Uterus (tissue), 3 donors: ENCODE measurements at regions not wholly inside any gene's neighbourhood (a gene's known extent, or its start where the extent isn't known, plus 50 kb on each side); places are given as distances from the start of the nearest gene placed in this dataset.
"Not testable (repeated sequence)": the region's sequence is repeated elsewhere in the genome, so short reads cannot be mapped to it uniquely, and the experiment has no call there.

ENCODE experiments used
- DNase-seq, 2 donors: peaks; one replicate each; pipeline ENCODE4 v3.0.0-alpha.2; 2019 to 2020
- H3K27ac ChIP-seq, 2 donors: fragments of 200-600 bp; sonication (generic); 1 replicate in 1 of 2; 2 replicates in 1 of 2; pipeline ENCODE4 v1.5.1; 2016 to 2018
- H3K27me3 ChIP-seq, 2 donors: fragments of 200-600 bp; sonication (generic); one replicate each; pipeline ENCODE4 v1.5.1; 2018 to 2019; ENCODE audit warnings: control low read depth in 1 of 2
- H3K36me3 ChIP-seq, 2 donors: fragments of 200-600 bp; sonication (generic); one replicate each; pipeline ENCODE4 v1.5.1; 2019; ENCODE audit warnings: control low read depth in 1 of 2
- H3K4me1 ChIP-seq, 2 donors: fragments of 200-600 bp; sonication (generic); one replicate each; pipeline ENCODE4 v1.5.1; 2018 to 2019; ENCODE audit warnings: control low read depth in 1 of 2
- H3K4me3 ChIP-seq, 2 donors: fragments of 200-600 bp; sonication (generic); 1 replicate in 1 of 2; 2 replicates in 1 of 2; pipeline ENCODE4 v1.5.1; 2018 to 2019; ENCODE audit warnings: mild to moderate bottlenecking in 1 of 2
- H3K9me3 ChIP-seq, 2 donors: fragments of 200-600 bp; sonication (generic); one replicate each; pipeline ENCODE4 v1.5.1; 2019; ENCODE audit warnings: control low read depth in 1 of 2
- POLR2A ChIP-seq, 2 donors: fragments of 450-650 bp; IDR thresholded peaks; one replicate each; pipeline ENCODE4 v1.6.1; 2016; ENCODE audit warnings: antibody characterized with exemption in 2 of 2, mild to moderate bottlenecking in 1 of 2, moderate library complexity in 1 of 2
- intact Hi-C: fragments of 100-400 bp; cut with DNase I; formaldehyde crosslinking; loops from one replicate; pipeline ENCODE4 v1.15.1; 2023; ENCODE audit warnings: low total_unique reads
- TF ChIP-seq, protein P1 (sequence below), 4 experiments: fragments of 200-600 bp in 2 of 4; fragments of 450-650 bp in 2 of 4; sonication (generic) in 2 of 4; IDR thresholded peaks; one replicate each; pipeline ENCODE4 v1.5.1; 2016 to 2019; ENCODE audit warnings: antibody characterized with exemption in 4 of 4, mild to moderate bottlenecking in 2 of 4, moderate library complexity in 1 of 4
- donor health status: DM: yes; HTN: yes; CAD: no.

DNA sequence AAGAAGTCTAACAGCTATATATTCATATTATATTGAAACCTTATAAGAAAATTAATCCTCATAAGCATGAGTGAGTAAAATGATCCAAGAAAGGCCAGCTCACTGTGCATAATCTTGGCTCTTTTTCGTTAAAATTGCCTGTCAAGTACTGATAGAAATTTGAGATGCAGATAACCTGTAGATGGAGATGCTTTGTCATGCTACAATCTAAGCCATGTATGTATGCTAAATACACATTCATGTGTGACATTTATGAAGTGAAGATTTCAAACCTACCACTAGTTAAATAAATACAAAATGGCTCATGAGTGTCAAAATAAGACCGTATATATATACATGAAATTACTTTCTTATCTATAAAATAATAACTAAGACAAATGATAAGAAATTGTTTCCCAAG, 1491.5 kb upstream of the PRMT6 start:
- TF ChIP-seq POLR2A (IDR thresholded peaks at IDR 0.05), result no peak
- TF ChIP-seq, protein P1, sequence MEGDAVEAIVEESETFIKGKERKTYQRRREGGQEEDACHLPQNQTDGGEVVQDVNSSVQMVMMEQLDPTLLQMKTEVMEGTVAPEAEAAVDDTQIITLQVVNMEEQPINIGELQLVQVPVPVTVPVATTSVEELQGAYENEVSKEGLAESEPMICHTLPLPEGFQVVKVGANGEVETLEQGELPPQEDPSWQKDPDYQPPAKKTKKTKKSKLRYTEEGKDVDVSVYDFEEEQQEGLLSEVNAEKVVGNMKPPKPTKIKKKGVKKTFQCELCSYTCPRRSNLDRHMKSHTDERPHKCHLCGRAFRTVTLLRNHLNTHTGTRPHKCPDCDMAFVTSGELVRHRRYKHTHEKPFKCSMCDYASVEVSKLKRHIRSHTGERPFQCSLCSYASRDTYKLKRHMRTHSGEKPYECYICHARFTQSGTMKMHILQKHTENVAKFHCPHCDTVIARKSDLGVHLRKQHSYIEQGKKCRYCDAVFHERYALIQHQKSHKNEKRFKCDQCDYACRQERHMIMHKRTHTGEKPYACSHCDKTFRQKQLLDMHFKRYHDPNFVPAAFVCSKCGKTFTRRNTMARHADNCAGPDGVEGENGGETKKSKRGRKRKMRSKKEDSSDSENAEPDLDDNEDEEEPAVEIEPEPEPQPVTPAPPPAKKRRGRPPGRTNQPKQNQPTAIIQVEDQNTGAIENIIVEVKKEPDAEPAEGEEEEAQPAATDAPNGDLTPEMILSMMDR (IDR thresholded peaks at IDR 0.05), result no peak
- H3K4me1 ChIP-seq, result no peaks in the 10 kb centered on the region
- intact Hi-C loops, result no loop called here

DNA sequence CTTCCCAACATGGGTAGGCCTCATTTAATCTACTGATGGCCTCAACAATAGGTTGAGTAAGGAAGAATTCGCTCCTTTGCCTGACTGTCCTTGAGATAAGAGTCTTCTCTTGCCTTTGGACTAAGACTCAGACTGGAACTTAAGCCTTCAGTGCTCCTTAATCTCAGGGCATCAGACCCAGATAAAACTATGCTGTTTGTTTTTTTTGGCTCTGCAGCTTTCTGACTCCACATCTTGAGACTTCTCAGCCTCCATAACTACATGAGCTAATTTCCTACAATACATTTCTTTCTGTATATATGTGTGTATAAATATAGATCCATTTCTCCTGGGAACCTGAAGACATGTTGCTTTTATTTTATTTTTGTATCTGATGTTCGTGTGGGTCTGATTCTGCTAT, 1470.7 kb upstream of the PRMT6 start:
- Histone ChIP-seq H3K27me3 (no peaks in the 10 kb centered on the region), H3K27ac (no peak overlapping the region), H3K9me3 (no peaks in the 10 kb centered on the region), H3K4me3 (no peak overlapping the region), H3K36me3 (no peaks in the 10 kb centered on the region), H3K4me1 (no peaks in the 10 kb centered on the region)
- intact Hi-C loops, result no loop called here
- DNase-seq, result no peak
- no peak for TF ChIP-seq POLR2A (IDR thresholded peaks at IDR 0.05)
- TF ChIP-seq, protein P1 (IDR thresholded peaks at IDR 0.05), result no peak

More for the DNA sequence above, 1491.5 kb upstream of the PRMT6 start:
- no peak for DNase-seq
- Histone ChIP-seq H3K27me3 (no peaks in the 10 kb centered on the region), H3K9me3 (no peaks in the 10 kb centered on the region), H3K4me3 (no peak overlapping the region), H3K27ac (no peak overlapping the region), H3K36me3 (no peaks in the 10 kb centered on the region)

DNA sequence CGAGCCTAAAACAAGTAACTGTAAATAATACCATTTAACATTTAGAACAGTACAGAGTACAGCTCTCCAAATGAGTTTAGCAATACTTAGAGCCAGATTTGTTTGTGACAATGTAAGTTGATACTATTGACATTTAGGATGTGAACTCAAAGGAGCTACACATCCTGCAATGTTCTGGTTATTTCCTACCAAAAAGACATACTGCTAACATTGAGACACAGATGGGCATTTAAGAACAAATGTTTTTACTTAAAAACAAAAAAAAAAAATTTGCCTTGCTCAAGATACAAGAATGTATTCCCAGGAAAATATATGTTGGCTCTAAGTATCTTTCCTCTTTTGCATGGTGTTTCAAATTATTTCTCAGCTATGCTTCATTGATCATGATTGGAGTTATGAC, 1464.8 kb upstream of the PRMT6 start:
- intact Hi-C loops, result no loop called here
- TF ChIP-seq, protein P1 (IDR thresholded peaks at IDR 0.05), result no peak
- TF ChIP-seq POLR2A (IDR thresholded peaks at IDR 0.05), result no peak
- no peaks in the 10 kb centered on the region for H3K36me3 ChIP-seq
- no peak overlapping the region for H3K27ac ChIP-seq
- H3K27me3 ChIP-seq, result no peaks in the 10 kb centered on the region
- H3K4me3 ChIP-seq, result no peak overlapping the region
- H3K9me3 ChIP-seq, result no peaks in the 10 kb centered on the region
- no peak for DNase-seq
- H3K4me1 ChIP-seq, result no peaks in the 10 kb centered on the region

DNA sequence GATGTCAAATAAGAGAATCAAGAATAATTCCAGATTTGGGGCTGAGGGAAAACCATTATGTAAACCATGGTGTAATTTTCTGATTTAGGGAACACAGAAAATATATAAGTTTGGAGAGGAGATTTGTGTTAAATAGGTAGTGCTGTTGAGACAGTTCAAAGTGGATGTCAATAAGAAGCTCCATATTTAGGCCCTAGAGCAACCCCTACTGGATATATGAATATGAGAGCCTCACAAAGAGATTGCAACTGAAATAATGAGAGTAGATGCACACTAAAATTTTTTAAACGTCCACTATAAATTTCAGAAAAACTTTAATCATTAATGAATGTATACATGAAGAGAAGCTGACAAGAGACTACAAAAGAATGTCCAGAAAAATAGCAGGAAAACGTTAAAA, 1447.8 kb upstream of the PRMT6 start:
- H3K27ac ChIP-seq, result no peak overlapping the region
- H3K9me3 ChIP-seq, result no peaks in the 10 kb centered on the region

DNA sequence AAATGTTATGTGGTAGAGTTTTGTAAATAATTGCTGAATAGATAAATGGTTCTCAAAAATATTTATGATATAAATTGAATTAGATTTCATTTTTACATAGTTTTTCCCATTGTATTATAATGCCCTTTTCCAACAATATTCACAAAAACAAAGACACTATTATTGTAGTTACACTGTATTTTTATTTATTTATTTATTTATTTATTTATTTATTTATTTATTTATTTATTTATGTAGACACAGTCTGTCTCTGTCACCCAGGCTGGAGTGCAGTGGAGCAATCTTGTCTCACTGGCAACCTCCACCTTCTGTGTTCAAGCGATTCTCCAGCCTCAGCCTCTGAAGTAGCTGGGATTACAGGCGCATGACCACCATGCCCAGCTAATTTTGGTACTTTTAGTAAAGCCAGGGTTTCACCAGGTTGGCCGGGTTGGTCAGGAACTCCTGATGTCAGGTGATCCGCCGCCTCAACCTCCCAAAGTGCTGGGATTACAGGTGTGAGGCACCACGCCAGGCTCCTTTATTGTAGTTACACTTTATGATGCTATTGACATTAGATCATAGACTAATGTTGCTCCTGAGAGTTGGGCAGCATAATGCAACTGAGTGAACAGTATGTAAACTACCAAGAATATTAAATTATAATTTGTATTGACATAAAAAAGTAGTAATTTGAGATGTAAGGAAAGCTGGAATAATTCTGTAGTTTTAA, 1430.0 kb upstream of the PRMT6 start:
- Histone ChIP-seq H3K9me3 (no peaks in the 10 kb centered on the region), H3K36me3 (no peaks in the 10 kb centered on the region), H3K27me3 (no peaks in the 10 kb centered on the region), H3K4me3 (no peak overlapping the region), H3K27ac (no peak overlapping the region), H3K4me1 (no peaks in the 10 kb centered on the region)
- TF ChIP-seq POLR2A (IDR thresholded peaks at IDR 0.05), result no peak
- TF ChIP-seq, protein P1 (IDR thresholded peaks at IDR 0.05), result no peak
- intact Hi-C loops, result no loop called here
- DNase-seq, result no peak

More for the DNA sequence above, 1447.8 kb upstream of the PRMT6 start:
- intact Hi-C loops, result no loop called here
- H3K4me1 ChIP-seq, result no peaks in the 10 kb centered on the region
- no peak for TF ChIP-seq POLR2A (IDR thresholded peaks at IDR 0.05)
- TF ChIP-seq, protein P1 (IDR thresholded peaks at IDR 0.05), result no peak
- no peak overlapping the region for H3K4me3 ChIP-seq
- no peak for DNase-seq
- no peaks in the 10 kb centered on the region for H3K27me3 ChIP-seq
- H3K36me3 ChIP-seq, result no peaks in the 10 kb centered on the region

DNA sequence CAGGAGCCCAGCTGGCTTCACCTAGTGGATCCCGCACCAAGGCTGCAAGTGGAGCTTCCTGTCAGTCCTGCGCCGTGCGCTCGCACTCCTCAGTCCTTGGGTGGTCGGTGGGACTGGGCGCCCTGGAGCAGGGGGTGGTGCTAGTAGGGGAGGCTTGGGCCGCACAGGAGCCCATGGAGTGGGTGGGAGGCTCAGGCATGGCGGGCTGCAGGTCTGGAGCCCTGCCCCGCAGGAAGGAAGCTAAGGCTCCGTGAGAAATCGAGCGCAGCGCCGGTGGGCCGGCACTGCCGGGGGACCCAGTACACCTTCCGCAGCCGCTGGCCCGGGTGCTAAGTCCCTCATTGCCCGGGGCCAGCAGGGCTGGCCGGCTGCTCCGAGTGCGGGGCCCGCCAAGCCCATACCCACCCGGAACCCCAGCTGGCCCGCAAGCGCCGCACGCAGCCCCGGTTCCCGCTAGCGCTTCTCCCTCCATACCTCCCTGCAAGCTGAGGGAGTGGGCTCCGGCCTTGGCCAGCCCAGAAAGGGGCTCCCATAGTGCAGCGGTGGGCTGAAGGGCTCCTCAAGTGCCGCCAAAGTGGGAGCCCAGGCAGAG, 1425.2 kb upstream of the PRMT6 start:
- DNase-seq, H3K27me3 ChIP-seq, H3K9me3 ChIP-seq, H3K4me1 ChIP-seq, H3K36me3 ChIP-seq, H3K27ac ChIP-seq, intact Hi-C loops, H3K4me3 ChIP-seq: not testable (repeated sequence)
